ENCODE measurements at regions not wholly inside any gene's neighbourhood (a gene's known extent, or its start where the extent isn't known, plus 50 kb on each side); places are given as distances from the start of the nearest gene placed in this dataset.

DNA sequence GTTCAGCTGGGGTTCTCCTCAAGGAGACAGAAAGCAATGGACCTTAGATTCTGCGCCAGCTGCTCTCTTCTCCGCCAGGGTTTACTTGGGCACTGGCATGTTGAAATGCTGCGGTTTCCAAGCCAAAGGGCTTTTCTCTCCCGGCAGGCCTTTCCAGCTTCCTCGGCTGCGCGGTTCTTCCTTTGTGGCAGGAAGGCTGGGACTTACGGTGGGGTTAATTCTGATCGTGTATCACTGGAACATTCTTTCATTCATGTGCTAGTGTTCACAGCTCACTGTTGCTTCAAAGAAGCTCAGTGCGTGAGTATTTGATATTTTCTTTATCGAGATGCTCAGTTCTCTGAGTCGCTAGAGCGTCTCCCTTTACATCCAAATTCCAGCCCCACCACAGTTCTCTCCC is 723.2 kb downstream of the UQCRFS1 start:
- Mint-ChIP-seq H3K4me3 (ENCODE audit: unreplicated experiment) (no peak overlapping the region), H3K27me3 (ENCODE audit: unreplicated experiment) (peaks cover 3% of the 10 kb centered on the region), H3K36me3 (ENCODE audit: low read depth, unreplicated experiment) (no peaks in the 10 kb centered on the region), H3K9me3 (ENCODE audit: unreplicated experiment) (no peaks in the 10 kb centered on the region), H3K27ac (ENCODE audit: unreplicated experiment) (no peak overlapping the region), H3K4me1 (ENCODE audit: unreplicated experiment) (peaks cover 8% of the 10 kb centered on the region)
- DNase-seq (ENCODE audit: low spot score): no peak
- TF ChIP-seq, protein P1, sequence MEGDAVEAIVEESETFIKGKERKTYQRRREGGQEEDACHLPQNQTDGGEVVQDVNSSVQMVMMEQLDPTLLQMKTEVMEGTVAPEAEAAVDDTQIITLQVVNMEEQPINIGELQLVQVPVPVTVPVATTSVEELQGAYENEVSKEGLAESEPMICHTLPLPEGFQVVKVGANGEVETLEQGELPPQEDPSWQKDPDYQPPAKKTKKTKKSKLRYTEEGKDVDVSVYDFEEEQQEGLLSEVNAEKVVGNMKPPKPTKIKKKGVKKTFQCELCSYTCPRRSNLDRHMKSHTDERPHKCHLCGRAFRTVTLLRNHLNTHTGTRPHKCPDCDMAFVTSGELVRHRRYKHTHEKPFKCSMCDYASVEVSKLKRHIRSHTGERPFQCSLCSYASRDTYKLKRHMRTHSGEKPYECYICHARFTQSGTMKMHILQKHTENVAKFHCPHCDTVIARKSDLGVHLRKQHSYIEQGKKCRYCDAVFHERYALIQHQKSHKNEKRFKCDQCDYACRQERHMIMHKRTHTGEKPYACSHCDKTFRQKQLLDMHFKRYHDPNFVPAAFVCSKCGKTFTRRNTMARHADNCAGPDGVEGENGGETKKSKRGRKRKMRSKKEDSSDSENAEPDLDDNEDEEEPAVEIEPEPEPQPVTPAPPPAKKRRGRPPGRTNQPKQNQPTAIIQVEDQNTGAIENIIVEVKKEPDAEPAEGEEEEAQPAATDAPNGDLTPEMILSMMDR (IDR thresholded peaks at IDR 0.05; ENCODE audit: unreplicated experiment): no peak

DNA sequence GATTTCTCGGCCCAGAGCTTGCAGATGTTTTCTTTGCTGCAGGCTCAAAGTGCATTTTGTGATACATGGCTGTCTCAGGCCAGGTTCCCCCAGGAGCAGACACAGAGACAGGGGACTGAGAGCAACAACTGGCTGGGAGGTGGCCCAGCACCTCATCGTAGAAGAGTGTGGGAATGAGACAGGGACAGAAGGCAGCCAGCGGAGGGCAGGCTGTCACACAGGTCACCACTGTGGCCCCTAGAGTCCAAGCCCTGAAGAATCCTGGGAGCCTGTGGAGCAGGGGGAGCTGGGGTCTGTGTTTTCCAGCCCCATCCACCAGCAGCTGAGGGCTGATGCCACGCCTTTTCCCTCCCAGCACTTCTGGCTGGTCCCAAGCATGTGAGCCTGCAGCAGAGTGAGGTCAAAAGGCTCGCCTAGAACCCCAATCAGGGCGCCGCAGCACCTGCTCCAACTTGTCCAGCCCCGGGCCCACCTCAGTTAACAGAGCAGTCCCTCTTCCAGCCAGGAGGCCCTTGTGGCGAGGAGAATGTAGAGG is 723.8 kb downstream of the UQCRFS1 start:
- Mint-ChIP-seq H3K4me3 (ENCODE audit: unreplicated experiment) (no peak overlapping the region), H3K4me1 (ENCODE audit: unreplicated experiment) (peaks cover 8% of the 10 kb centered on the region), H3K27ac (ENCODE audit: unreplicated experiment) (no peak overlapping the region), H3K9me3 (ENCODE audit: unreplicated experiment) (no peaks in the 10 kb centered on the region), H3K36me3 (ENCODE audit: low read depth, unreplicated experiment) (no peaks in the 10 kb centered on the region), H3K27me3 (ENCODE audit: unreplicated experiment) (peaks cover 3% of the 10 kb centered on the region)
- DNase-seq (ENCODE audit: low spot score): no peak
- TF ChIP-seq, protein P1 (IDR thresholded peaks at IDR 0.05; ENCODE audit: unreplicated experiment): no peak

DNA sequence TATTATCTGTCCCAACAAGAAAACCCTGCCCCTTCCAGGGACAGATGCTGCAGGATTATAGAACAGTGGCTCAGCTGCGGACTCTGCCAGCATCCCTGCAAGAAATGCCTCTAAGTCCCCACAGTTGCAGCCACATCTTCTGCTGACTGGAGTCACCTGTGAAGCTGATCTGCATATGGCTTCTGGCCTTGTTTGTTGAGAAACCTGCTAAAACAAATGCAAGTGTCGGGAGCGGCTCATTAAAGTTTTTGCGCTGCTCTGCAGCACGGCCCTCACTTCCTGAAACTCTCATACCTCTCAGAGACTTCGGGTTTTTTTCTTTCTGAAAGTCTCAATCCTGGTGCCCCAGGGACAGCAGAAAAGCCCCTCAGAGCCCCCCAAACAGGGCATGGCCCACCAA is 725.0 kb downstream of the UQCRFS1 start:
- Mint-ChIP-seq H3K27ac (ENCODE audit: unreplicated experiment) (no peak overlapping the region), H3K4me3 (ENCODE audit: unreplicated experiment) (no peak overlapping the region), H3K9me3 (ENCODE audit: unreplicated experiment) (no peaks in the 10 kb centered on the region), H3K4me1 (ENCODE audit: unreplicated experiment) (peaks cover 5% of the 10 kb centered on the region), H3K27me3 (ENCODE audit: unreplicated experiment) (peaks cover 5% of the 10 kb centered on the region), H3K36me3 (ENCODE audit: low read depth, unreplicated experiment) (no peaks in the 10 kb centered on the region)
- no peak for DNase-seq (ENCODE audit: low spot score)
- TF ChIP-seq, protein P1 (IDR thresholded peaks at IDR 0.05; ENCODE audit: unreplicated experiment): no peak

DNA sequence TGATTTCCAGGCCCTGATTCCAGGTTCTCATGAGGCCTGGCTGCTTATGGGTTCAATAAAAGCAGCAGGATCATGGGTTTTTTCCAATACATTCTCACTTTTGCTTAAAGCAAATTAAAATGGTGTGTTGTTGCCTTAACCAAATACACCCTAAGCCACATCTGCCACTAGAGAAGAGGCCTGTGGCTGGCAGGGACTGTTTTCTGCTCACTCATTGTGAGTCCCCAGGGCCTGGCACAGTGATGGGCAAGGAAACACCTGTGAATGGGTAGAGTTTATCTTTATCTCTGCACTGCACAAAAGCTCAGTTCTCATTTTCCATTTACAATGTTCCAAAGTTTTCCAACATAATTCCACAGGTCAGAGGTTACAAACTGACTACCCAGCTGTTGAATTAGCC is 726.0 kb downstream of the UQCRFS1 start:
- H3K4me3 Mint-ChIP-seq (ENCODE audit: unreplicated experiment): no peak overlapping the region
- no peaks in the 10 kb centered on the region for H3K36me3 Mint-ChIP-seq (ENCODE audit: low read depth, unreplicated experiment)
- no peak overlapping the region for H3K27ac Mint-ChIP-seq (ENCODE audit: unreplicated experiment)
- peaks cover 5% of the 10 kb centered on the region for H3K27me3 Mint-ChIP-seq (ENCODE audit: unreplicated experiment)
- TF ChIP-seq, protein P1 (IDR thresholded peaks at IDR 0.05; ENCODE audit: unreplicated experiment): no peak
- H3K9me3 Mint-ChIP-seq (ENCODE audit: unreplicated experiment): no peaks in the 10 kb centered on the region
- no peak for DNase-seq (ENCODE audit: low spot score)
- peaks cover 5% of the 10 kb centered on the region for H3K4me1 Mint-ChIP-seq (ENCODE audit: unreplicated experiment)

DNA sequence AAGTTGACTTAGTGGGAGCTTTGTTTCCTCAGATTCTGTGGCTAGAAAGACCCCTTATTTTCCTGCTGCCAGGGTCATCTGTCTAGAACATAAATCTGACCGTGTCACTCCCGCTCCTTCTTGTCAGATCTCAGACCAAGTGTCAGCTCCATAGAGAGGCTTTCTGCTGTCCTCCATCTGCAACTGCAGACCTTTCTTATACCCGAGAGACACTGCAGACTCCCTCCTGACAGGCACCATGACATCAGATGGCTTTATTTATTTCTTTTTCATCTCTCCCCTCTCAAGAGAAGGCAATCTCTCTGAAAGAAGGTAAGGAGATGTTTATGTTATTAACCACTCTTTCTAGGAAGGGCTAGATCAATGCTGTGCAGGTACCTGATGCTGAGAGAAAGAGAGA is 726.5 kb downstream of the UQCRFS1 start:
- no peak overlapping the region for H3K27ac Mint-ChIP-seq (ENCODE audit: unreplicated experiment)
- TF ChIP-seq, protein P1 (IDR thresholded peaks at IDR 0.05; ENCODE audit: unreplicated experiment): no peak

More for the DNA sequence above, 726.5 kb downstream of the UQCRFS1 start:
- no peaks in the 10 kb centered on the region for H3K9me3 Mint-ChIP-seq (ENCODE audit: unreplicated experiment)
- peaks cover 5% of the 10 kb centered on the region for H3K27me3 Mint-ChIP-seq (ENCODE audit: unreplicated experiment)
- H3K4me1 Mint-ChIP-seq (ENCODE audit: unreplicated experiment): peaks cover 5% of the 10 kb centered on the region
- no peak for DNase-seq (ENCODE audit: low spot score)
- H3K4me3 Mint-ChIP-seq (ENCODE audit: unreplicated experiment): no peak overlapping the region
- no peaks in the 10 kb centered on the region for H3K36me3 Mint-ChIP-seq (ENCODE audit: low read depth, unreplicated experiment)
